SH-SY5Y (cell line): ENCODE measurements at regions not wholly inside any gene's neighbourhood (a gene's known extent, or its start where the extent isn't known, plus 50 kb on each side); places are given as distances from the start of the nearest gene placed in this dataset.

Experiments
- GATA2 ChIP-seq: IDR thresholded peaks from 2 replicates; pipeline ENCODE4 v1.6.1; 2011; ENCODE audit warnings: mild to moderate bottlenecking, low read depth, low read length
- GATA3 ChIP-seq: IDR thresholded peaks from 2 replicates; pipeline ENCODE4 v1.6.1; 2011; ENCODE audit warnings: low read depth, mild to moderate bottlenecking, low read length, moderate library complexity

GRCh38 chr1:189701606-189702005 is 776.1 kb downstream of the BRINP3 start:
- TF ChIP-seq GATA3 (no peak), GATA2 (no peak)
